Hematopoietic multipotent progenitor cell (in vitro differentiated cells): ENCODE measurements at regions not wholly inside any gene's neighbourhood (a gene's known extent, or its start where the extent isn't known, plus 50 kb on each side); places are given as distances from the start of the nearest gene placed in this dataset.
"Not testable (repeated sequence)": the region's sequence is repeated elsewhere in the genome, so short reads cannot be mapped to it uniquely, and the experiment has no call there.

Source experiments
- DNase-seq, 3 donors: peaks; one replicate each; pipeline ENCODE4 v3.0.0-alpha.2; 2011 to 2015; ENCODE audit warnings: low read depth in 2 of 3, low spot score in 2 of 3

DNA sequence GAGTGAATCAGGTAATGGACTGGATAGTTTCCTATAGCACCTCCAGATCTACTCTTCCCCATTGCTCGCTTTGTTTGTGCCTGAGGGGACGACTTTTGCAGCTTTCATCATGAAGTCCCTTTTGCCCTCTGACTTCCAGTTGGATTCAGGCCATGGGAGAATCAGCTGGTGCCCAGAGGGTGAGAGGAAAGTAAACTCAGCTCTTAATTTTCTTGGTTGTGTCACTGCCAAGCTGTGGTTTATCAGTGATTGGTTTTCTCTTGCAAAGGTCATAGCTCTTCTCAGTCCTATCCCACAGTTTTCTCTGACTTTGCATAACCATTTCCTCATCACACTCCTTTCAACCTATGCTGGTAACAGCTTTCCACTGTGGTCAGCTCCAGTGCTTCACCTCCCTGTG is 200.1 kb downstream of the KCNJ2 start:
- no peak for DNase-seq

DNA sequence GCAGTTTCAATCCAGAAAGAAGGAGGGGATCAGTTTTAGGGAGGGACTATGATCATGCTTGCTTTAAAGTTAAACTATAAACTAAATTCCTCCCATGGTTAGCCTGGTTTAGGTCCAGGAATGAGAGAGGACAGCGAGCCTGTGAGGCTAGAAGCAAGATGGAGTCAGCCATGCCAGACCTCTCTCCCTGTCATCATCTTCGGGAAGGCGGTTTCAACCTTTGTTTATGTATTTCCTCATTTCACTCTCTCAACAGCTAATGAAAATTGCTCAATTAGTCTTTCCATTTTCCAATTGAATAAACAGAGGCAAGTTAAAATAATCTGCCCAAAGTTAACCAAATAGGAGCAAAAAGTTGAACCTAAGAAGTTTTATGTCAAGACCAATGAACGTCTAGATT is 201.5 kb downstream of the KCNJ2 start:
- DNase-seq, result no peak

DNA sequence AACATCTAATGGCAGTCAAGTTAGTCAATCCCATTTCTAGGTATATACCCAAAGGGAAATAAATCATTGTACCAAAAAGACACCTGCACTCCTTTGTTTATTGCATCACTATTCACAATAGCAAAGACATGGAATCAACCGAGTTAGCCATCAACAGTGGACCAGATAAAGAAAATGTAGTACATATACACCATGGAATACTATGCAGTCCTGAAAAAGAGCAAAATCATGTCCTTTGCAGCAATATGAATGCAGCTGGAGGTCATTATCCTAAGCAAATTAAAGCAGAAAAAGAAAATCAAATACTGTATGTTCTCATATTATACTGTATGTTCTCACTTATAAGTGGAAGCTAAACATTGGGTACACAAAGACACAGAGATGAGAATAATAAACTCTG is 204.0 kb downstream of the KCNJ2 start:
- DNase-seq, result no peak

DNA sequence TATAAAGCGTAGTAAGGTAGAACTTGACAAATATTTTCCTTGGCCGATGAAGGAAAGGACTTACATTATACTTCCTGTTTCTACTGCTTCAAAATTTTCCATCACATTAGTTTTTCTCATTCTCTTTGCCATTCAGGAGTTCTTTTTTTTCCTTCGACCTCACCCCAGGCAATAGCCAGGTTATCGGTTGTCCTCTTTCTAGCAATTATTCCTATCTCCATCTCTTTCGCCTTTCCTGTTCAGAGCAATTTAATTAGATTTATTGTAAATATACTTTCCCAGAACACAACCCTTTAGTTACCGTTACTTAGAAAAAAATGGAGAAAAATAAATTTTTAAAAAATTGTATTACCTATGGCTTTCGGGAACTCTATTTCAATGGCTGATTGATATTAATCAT is 205.2 kb downstream of the KCNJ2 start:
- DNase-seq, result no peak

DNA sequence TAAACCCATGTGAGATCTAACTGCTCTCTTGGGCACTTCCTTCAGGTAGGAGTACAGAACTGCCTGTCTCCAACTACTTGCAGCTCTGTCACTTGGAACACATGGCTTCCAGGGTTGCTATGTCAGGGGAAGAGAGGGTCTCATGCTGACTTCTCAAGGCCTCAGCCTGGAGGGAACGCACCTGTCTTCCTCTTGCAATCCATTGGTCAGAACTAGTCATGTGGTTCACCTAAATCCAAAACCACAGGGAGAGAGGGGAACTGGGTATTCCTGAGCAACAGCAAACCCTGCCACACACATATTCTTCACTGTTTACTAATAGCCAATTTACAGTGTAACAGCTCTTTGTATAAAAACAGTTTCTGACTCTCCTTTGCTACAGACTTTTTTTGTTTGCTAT is 206.1 kb downstream of the KCNJ2 start:
- DNase-seq, result no peak

DNA sequence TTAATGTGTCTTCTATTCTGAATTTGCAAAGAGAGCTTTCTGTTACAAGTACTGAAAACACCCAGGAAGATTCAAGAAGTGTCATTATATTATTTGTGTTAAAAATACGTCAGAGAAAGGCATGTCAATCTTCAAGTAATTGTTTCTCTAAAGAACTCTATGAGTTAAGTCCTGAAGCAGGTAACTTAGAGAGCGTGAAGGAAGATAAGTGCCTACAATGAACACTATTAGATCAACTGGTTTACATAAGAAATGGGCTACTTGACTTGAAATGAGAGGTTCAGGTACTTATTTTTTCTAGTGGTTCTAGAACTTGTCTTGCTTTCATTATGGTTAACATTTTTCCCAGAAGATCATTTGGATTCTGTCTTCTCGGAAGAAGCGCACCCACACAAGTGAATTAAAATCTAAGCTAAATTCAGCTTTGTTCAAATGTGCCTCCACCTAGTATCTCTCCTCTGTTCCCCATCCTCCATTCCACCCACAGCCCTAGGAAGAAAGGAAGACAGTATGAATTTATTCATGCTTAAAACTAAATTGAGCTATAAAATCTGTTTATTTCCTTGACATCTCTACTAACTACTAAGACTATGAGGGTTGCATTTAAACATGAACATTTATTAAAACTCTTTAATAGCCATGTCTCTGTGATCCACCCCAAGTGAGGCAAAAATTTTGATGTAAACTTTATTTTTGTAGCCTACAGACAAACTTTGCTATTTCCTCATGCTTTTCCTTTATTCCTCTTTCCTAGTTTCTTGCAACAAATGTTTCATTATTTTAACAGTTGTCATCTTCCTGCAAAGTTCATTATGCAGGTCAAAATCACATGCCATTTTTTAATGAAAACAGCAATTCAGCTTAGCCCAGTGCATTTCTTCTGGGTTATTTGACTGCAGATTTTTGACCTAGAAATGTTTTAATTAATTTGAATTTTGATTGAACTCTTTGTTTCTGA is 206.8 kb downstream of the KCNJ2 start:
- DNase-seq, result no peak

DNA sequence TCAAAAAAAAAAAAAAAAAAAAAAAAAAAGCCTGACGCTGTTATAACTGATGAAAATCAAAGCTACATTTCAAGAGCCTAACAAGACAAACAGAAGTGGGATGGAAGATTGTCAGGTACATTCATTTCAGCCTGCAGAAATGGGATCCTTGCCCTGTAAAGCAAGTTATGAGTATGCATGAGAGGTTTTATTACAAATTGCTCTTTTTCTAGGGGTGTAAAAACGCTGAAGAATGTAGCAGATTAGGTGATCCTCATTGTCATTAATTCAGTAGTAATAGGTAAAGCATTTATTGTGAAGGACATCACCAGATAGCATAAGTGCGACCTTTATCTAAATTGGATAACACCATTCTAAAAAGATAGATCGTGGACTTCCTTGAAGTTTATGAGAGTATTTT is 208.3 kb downstream of the KCNJ2 start:
- DNase-seq, result no peak

DNA sequence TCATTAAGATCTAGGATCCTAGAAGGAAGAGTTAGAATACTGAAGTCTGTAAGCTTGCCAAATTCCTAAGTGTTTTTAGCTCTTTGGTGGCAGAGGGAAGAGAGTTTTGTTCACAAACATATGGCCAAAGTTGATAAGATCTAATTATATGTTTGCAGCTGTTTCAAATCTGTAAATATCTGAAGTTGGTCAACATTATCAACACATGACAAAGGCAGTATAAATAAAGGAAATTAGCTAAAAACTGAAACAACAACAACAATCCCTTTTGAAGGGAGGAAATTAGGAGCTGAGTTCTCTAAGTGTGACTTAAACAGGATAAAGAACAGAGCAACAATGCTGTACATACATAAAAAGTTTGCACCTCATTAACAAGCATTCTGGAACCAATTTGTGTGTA is 208.7 kb downstream of the KCNJ2 start:
- DNase-seq, result no peak

DNA sequence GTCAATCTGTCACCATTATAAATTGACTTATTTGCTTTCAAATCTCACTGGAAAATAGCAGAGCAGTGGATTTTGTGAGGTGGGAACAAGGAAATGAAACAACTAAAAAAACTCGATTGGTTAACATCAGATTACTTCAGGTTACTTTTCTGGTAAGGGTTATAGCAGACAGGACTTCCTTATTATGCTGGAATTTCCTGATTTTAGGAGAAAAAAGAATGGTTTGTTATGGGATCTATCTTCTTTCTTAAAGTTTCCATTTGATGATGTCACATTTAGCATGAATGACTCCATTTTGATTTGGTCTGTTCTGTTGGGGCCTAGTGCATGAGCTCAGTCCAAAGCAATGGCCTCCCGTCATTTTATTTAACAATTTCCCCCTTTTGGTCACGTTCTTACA is 210.6 kb downstream of the KCNJ2 start:
- no peak for DNase-seq

DNA sequence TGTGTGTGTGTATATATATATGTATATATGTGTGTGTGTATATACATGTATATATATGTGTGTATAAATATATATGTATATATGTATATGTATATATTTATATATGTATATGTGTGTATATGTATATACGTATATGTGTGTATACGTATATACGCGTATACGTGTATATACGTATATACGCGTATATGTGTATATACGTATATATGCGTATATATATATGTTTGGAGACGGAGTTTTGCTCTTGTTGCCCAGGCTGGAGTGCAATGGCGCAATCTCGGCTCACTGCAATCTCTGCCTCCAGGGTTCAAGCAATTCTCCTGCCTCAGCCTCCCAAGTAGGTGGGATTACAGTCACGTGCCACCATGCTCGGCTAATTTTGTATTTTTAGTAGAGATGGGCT is 212.6 kb downstream of the KCNJ2 start:
- DNase-seq, result not testable (repeated sequence)

DNA sequence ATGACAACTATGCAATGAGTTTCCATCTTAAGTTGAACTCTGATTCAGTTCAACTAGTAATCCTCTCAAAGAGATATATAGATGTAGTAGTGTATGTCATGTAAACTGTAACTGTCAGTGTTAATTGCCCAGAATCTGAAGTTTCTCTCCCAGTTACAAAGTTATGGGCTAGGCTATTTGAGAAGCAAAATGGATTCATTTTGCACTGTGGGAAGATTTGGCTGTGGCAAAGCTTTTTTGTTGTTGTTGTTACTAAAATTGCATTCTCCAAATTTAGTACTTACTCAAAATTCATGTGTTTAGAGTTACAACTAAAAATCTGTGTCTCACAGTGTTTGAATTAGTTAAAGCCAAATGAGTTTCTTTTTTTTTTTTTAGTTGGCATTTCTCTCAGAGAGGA is 219.0 kb downstream of the KCNJ2 start:
- DNase-seq, result no peak

DNA sequence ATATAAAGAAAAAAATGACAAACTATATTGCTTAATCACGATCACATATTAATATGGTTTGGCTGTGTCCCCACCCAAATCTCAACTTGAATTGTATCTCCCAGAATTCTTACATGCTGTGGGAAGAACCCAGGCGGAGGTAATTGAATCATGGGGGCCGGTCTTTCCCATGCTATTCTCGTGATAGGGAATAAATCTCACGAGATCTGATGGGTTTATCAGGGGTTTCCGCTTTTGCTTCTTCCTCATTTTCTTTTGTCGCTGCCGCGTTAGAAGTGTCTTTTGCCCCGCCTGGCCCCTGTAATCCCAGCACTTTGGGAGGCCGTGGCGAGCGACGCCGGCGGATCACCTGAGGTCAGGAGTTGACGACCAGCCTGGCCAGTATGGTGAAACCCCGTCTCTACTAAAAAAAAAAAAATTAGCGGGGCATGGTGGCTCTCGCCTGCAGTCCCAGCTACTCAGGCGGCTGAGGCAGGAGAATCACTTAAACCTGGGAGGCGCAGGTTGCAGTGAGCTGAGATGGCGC is 220.0 kb downstream of the KCNJ2 start:
- DNase-seq, result not testable (repeated sequence)

DNA sequence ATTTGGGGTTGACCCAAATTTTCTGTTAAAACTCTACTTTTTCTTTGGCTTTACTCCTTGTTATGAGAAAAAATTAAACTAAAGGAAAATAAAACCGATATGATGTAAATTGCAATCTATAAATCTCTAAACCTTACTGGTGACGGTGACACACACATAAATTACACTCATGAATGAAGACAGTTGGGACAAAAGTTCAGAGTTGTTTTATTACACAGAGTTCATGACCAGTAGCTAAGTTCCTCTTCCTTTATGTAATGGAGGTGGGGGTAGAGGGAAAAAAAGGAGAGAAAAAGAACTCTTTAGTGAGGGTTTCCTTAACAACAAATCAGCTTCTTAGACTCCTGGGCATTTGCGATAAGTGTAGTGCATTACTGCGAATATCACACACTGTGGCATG is 220.7 kb downstream of the KCNJ2 start:
- DNase-seq, result no peak

DNA sequence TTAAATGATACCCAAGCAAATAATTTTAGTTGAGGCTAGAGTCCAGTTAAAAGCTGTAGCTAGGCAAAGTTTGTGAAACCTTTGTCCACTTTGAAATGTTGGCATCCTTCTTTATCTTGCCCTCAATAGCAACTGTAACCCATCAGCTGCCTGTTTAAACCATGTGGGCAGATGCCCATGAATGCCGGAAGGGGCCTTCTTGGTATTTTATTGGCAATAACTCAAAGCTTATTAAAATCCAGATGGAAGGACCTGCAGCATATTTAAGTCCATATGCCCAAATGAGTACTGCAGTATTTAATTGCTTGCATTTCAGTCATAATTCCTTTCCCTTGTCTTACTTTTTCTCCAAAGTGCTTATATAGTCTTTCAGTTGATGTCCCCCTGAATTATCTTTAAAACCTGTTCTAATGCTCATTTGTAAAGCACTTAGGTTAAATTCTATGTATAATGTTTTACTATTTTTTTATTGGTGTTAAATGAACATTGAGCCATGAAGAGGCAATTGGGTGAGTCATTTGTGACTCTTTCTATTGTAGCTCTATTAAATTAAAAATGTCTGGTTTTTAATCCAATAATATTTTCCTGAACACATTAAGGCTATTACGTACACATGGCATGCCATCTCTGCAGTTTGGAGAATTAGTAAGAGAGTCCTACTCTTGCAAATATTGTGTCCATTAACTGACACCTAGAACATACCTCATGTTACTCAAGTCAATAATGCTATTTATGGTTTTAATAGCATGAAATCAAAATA is 225.3 kb downstream of the KCNJ2 start:
- DNase-seq, result no peak

DNA sequence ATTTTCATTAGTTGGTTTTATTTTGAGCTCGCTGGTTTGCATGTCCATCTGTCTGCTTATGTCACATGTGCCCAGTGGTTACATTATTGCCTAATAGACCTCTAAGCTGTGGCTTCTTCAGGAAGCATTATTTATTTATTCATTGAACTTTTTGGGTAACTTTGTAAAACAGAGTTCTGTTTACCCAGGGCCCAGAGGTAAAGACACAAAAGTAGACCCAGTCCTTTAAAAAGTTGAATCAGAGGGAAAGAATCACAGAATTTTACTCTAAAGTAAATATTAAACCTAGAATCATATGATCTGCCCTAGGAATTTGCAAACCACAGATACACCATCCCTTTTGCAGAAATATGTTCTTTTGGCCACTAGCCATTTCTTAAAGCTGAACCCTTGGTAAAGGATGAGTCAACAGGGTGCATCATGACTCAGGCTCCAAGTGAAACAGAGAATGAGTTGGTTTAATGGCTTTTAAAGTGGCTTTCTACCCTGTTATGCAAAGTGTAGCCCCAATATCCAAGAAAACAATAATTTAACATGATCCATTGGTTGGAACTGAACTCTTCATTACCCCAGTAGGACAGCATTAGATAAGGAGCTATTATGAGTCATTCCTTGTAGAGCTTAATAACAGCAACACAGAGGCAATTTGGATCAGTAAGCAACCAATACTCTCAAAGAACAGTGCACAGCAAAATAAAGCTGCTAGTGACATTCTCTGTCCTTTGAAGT is 236.3 kb downstream of the KCNJ2 start:
- peak in 2 of 3 donors; percentile 2 to 4 for DNase-seq

DNA sequence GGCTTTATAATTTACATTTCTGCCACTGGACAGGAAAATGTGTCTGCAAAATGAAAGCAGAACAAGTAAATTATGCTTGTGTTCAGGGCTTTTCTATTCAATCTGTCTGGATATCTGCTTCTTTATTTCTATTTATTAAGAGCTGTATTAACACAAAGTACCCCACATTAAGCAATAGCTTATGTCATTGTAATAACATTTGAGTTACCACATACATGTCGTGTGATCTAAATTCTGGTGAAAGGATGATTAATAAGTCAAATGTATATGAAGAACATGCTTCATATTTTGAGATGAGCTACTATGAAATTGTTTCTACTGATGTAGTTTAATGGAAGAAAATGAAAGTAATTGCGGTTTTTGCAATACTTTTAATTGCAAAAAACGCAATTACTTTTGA is 238.2 kb downstream of the KCNJ2 start:
- DNase-seq, result no peak

DNA sequence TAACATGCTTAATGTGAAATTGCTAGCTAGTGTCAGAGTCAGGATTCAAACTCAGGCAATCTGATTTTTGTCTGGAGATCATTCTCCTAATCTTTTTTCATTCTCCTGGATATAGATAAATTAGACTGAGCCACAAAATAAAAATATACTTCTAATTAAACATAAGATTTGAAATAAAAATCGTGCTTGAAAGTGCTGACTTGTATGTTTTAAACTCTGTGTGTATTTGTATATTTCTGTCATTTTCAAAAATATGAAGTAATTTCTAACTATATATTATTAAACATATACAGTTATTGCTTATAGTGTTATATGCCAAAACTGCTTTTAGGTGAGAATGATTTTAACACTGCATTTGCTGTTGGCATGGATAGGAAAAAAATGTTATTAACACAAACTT is 239.4 kb downstream of the KCNJ2 start:
- no peak for DNase-seq

DNA sequence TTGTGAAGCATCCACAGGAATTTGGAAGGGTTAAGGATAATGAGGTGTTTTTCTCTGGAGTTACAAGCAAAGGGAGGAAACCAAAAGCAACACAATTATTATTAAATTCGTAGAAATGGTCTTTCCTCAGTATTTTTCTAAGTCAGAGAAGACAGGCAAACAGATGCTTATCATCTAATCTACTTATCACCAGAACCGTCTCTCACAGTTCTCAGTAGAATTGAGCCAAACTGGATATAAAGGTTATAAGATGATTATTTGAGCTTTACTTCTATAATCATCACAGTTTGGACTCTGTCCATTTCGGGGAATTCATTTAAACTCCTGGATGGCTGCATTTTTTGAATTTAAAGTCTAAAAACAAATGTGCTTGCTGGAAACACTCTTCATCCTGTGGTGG is 245.0 kb downstream of the KCNJ2 start:
- no peak for DNase-seq

DNA sequence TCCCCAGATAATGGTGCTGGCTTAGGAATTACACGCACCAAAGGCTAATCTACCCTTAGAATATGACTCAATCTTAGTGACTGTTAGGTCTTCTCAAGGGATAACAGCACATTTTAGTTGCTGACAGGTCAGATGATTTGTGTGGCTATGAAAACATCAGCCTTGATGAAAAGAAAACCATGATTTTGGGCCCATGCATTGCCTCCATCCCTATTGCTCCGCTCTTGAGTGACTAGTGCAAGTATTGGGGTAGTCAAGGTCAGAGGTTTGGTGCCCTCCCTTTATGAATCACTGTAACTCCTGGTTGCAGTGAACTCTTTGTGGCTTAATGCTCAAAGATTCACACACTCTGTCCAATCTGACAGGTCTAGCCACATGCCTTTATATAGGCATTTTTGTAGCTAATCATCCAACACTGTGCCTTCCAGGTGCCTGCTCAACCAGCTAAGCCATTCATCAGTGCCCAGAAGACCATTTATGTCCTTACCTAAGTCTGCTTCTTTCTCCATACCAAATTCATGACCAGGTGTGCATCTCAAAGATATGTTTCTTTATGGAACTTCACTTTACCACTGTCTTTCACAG is 251.6 kb downstream of the KCNJ2 start:
- no peak for DNase-seq

DNA sequence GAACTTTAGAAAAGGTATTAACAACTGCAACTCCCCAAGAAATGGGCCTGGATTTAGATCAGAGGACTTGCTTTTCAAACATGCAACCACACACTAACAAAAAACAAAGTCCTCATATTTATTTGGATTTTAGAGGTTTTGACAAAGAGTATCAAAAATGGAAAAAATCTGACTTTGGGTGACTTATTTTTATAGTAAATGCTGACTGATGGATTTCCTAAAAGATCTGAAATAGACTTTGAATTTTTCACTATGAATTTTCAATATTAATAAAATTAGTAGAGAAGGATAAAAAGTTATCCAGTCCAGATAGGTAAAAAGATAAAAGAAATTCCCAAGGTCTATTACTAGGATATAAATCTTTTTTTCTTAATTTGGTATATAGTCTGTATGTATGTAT is 253.5 kb downstream of the KCNJ2 start:
- no peak for DNase-seq

DNA sequence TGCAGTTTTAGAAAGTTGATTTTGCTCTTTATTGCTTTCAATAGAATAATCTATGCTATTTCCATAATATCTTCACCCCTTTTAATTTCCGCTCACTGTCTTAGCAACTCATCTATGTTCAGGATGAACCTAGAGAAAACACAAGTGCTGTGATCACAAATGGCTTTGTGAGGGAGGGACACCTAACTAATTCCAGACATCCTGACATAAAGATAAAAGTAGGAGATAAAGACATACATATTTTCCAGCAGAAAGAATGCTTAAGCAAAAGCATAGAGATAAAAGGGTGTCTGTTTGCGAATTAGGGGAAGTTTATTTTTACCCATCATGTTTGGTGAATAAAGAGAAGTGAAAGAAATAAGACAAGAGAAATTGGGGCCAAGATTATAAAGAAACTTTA is 254.2 kb downstream of the KCNJ2 start:
- no peak for DNase-seq
